Natural killer cell (primary cell): ENCODE measurements at regions not wholly inside any gene's neighbourhood (a gene's known extent, or its start where the extent isn't known, plus 50 kb on each side); places are given as distances from the start of the nearest gene placed in this dataset.

Source experiments
- ATAC-seq, 3 donors: fragments of 150-1000 bp in 2 of 3; fragments of 200-7000 bp in 1 of 3; cut with Tn5 transposase; 1 replicate in 1 of 3; 2 replicates in 2 of 3; pipeline ENCODE4 v1.10.0; 2021; ENCODE audit warnings: mild to moderate bottlenecking in 2 of 3, moderate library complexity in 2 of 3
- DNase-seq, 2 donors: peaks; one replicate each; pipeline versions ENCODE4 v3.0.0 to v3.0.0-alpha.2; 2013 to 2021; ENCODE audit warnings: mixed read lengths in 1 of 2
- H3K27ac ChIP-seq: one replicate; pipeline ENCODE4 v1.5.1; 2013; ENCODE audit warnings: mild to moderate bottlenecking, low read length
- H3K27me3 ChIP-seq: one replicate; pipeline ENCODE4 v1.6.1; 2013; ENCODE audit warnings: low read length; ENCODE audit not compliant: control insufficient read depth, insufficient read depth
- H3K36me3 ChIP-seq: one replicate; pipeline ENCODE4 v1.6.1; 2013; ENCODE audit warnings: low read length; ENCODE audit not compliant: control insufficient read depth, insufficient read depth
- H3K4me1 ChIP-seq: one replicate; pipeline ENCODE4 v1.6.1; 2013; ENCODE audit warnings: low read length; ENCODE audit not compliant: control insufficient read depth, insufficient read depth
- H3K4me3 ChIP-seq: one replicate; pipeline ENCODE4 v1.5.1; 2013; ENCODE audit warnings: low read length
- H3K9me3 ChIP-seq: one replicate; pipeline ENCODE4 v1.6.1; 2013; ENCODE audit warnings: low read length; ENCODE audit not compliant: control insufficient read depth, insufficient read depth
- H3K27ac Mint-ChIP-seq, 2 donors: one replicate each; pipeline ENCODE4 v1.8.0; 2022; ENCODE audit warnings: mild to moderate bottlenecking in 2 of 2, mixed read lengths in 2 of 2, moderate library complexity in 1 of 2
- H3K27me3 Mint-ChIP-seq, 2 donors: one replicate each; pipeline ENCODE4 v1.8.0; 2022; ENCODE audit warnings: low read depth in 2 of 2, mixed read lengths in 2 of 2
- H3K36me3 Mint-ChIP-seq: one replicate; pipeline ENCODE4 v1.8.0; 2022; ENCODE audit warnings: mixed read lengths
- H3K4me1 Mint-ChIP-seq, 2 donors: one replicate each; pipeline ENCODE4 v1.8.0; 2022; ENCODE audit warnings: mixed read lengths in 2 of 2
- H3K4me3 Mint-ChIP-seq: one replicate; pipeline ENCODE4 v1.8.0; 2022; ENCODE audit warnings: mild to moderate bottlenecking, moderate library complexity, mixed read lengths
- H3K9me3 Mint-ChIP-seq, 2 donors: one replicate each; pipeline ENCODE4 v1.8.0; 2022; ENCODE audit warnings: mixed read lengths in 2 of 2
- CTCF ChIP-seq: fragments of 200-600 bp; IDR thresholded peaks from one replicate; pipeline ENCODE4 v1.8.0; 2022; ENCODE audit warnings: antibody characterized with exemption
- WGBS: methylation state at CpG from one replicate; pipeline ENCODE4 v1.1.7; 2013; ENCODE audit warnings: missing lambda C conversion rate; ENCODE audit not compliant: insufficient coverage; 5-methylcytosine and 5-hydroxymethylcytosine counted together
- intact Hi-C: fragments of 100-400 bp; cut with micrococcal nuclease; formaldehyde crosslinking; loops from one replicate; pipeline ENCODE4 v1.14.2; 2022

DNA sequence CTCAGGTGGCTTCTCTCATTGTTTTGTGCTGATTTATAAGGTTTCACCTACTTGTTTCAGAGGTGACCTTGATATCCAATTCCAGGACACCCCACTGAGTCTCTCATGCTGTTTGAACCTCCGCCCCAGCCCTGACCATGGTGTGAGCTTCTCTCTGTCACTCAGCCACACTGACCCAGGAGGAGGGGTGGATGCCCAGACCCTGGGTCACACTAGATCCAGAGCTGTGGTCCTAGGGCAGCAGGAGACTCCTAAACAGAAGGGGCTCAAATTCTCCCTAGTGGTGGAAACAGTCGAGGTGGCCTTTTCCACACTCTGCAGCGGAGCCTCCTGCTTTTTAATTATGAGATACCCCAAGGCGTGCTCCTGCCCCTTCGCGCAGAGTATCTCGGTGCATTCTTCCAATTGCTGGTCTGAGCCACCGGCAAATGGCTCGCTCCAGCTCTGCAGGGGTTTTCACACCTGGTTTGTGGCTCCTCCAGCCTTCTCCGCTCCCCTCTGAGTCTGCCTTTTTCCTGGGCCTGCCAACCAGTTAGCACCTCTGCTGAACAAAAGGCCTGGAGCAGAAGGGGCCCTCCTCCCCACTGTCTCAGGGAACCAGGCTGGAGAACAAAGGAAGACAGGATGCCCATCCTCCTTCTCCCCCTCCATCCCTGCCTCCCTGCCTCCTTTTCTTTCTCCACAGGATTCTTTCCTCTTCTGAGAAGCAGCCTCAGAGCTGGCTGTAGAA, 147.3 kb upstream of the SPRED2 start:
- Mint-ChIP-seq H3K4me3 (no peak overlapping the region), H3K27me3 (peaks cover 11 to 17% of the 10 kb centered on the region in 2 donors), H3K9me3 (no peaks in the 10 kb centered on the region), H3K4me1 (no peaks in the 10 kb centered on the region), H3K36me3 (no peaks in the 10 kb centered on the region), H3K27ac (no peak overlapping the region)
- no peaks in the 10 kb centered on the region for H3K36me3 ChIP-seq
- ATAC-seq (no peak), DNase-seq (no peak)
- H3K27me3 ChIP-seq: no peaks in the 10 kb centered on the region
- H3K27ac ChIP-seq: no peak overlapping the region
- intact Hi-C loops: no loop called here
- 87% methylated on average over 10 of the region's 10 CpGs for WGBS
- H3K9me3 ChIP-seq: no peaks in the 10 kb centered on the region
- no peak overlapping the region for H3K4me3 ChIP-seq
- no peaks in the 10 kb centered on the region for H3K4me1 ChIP-seq
- TF ChIP-seq CTCF: no peak

GRCh38 chr2:65577654-65578053, 145.3 kb upstream of the SPRED2 start:
- Mint-ChIP-seq H3K4me1 (peaks cover 0 to 5% of the 10 kb centered on the region in 2 donors), H3K36me3 (no peaks in the 10 kb centered on the region), H3K27me3 (peaks cover 5 to 9% of the 10 kb centered on the region in 2 donors), H3K4me3 (no peak overlapping the region), H3K27ac (no peak overlapping the region), H3K9me3 (no peaks in the 10 kb centered on the region)
- WGBS: 98% methylated on average over 5 of the region's 5 CpGs
- no peak overlapping the region for H3K27ac ChIP-seq
- H3K36me3 ChIP-seq: no peaks in the 10 kb centered on the region
- no peaks in the 10 kb centered on the region for H3K27me3 ChIP-seq
- intact Hi-C loops: no loop called here
- ATAC-seq: no peak
- H3K4me3 ChIP-seq: no peak overlapping the region
- TF ChIP-seq CTCF: no peak
- H3K4me1 ChIP-seq: no peaks in the 10 kb centered on the region
- DNase-seq: no peak
- no peaks in the 10 kb centered on the region for H3K9me3 ChIP-seq

DNA sequence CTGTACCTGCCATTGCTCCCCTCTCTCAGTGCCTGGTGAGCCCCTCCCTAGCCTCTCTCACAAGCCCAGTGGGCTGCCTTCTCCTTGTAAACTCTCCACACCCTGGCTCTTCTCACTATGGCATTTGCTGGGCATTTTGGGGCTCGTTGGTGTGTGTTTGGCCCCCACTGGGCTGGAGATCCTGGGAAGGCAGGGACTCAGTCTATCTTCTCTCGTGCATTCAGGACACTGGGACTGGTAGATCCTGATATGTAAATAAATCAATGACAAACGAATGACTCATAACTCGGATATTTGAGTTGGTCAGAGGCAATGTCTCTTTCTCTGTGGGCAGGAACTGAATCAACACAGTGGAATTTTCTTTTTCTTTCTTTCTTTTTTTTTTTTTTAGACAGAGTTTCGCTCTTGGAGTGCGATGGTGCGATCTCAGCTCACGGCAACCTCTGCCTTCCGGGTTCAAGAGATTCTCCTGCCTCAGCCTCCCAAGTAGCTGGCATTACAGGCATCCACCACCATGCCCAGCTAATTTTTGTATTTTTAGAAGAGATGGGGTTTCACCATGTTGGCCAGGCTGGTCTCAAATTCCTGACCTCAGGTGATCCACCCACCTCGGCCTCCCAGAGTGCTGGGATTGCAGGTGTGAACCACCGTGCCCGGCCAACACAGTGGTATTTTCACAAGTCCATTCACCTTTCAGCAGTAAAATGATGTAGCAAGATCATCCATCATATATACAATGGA, 144.6 kb upstream of the SPRED2 start:
- H3K9me3 Mint-ChIP-seq: no peaks in the 10 kb centered on the region
- WGBS: 83% methylated on average over 12 of the region's 12 CpGs
- no peak overlapping the region for H3K4me3 Mint-ChIP-seq
- no peak overlapping the region for H3K4me3 ChIP-seq
- no peaks in the 10 kb centered on the region for H3K27me3 ChIP-seq
- intact Hi-C loops: no loop called here
- H3K36me3 ChIP-seq: no peaks in the 10 kb centered on the region
- H3K27me3 Mint-ChIP-seq: peaks cover 0 to 8% of the 10 kb centered on the region in 2 donors
- H3K36me3 Mint-ChIP-seq: no peaks in the 10 kb centered on the region
- peaks cover 0 to 5% of the 10 kb centered on the region in 2 donors for H3K4me1 Mint-ChIP-seq
- no peaks in the 10 kb centered on the region for H3K9me3 ChIP-seq
- no peak for TF ChIP-seq CTCF
- no peaks in the 10 kb centered on the region for H3K4me1 ChIP-seq
- H3K27ac Mint-ChIP-seq: no peak overlapping the region
- H3K27ac ChIP-seq: no peak overlapping the region
- no peak for ATAC-seq
- DNase-seq: no peak
